ENCODE measurements at regions not wholly inside any gene's neighbourhood (a gene's known extent, or its start where the extent isn't known, plus 50 kb on each side); places are given as distances from the start of the nearest gene placed in this dataset.

GRCh38 chr3:56975567-56975966 lies 84.9 kb upstream of the SPATA12 start:
- TF ChIP-seq CTCF (IDR thresholded peaks at IDR 0.05; ENCODE audit: insufficient read depth, low read length, poor library complexity, severe bottlenecking): no peak
- TF ChIP-seq EZH2phosphoT487 (conservative IDR thresholded peaks at IDR 0.05; ENCODE audit: low read length): no peak

All from SU-DHL-6 (cell line).